ENCODE measurements at regions not wholly inside any gene's neighbourhood (a gene's known extent, or its start where the extent isn't known, plus 50 kb on each side); places are given as distances from the start of the nearest gene placed in this dataset.

- no peak for TF ChIP-seq CTCF (conservative IDR thresholded peaks at IDR 0.05; ENCODE audit: low read length)
- no peak for TF ChIP-seq EZH2phosphoT487 (IDR thresholded peaks at IDR 0.05; ENCODE audit: borderline replicate concordance, low read depth, low read length)
Observed at GRCh38 chr10:124221356-124222317, 128.2 kb upstream of the CHST15 start.
